ENCODE measurements at regions not wholly inside any gene's neighbourhood (a gene's known extent, or its start where the extent isn't known, plus 50 kb on each side); places are given as distances from the start of the nearest gene placed in this dataset.

- no peak for DNase-seq (ENCODE audit: low read depth in 4 of 4, low spot score in 3 of 4)
These were observed 53.4 kb upstream of the FHIP2A start for GRCh38 chr10:114767986-114768821.

- no peak for DNase-seq (ENCODE audit: low read depth in 4 of 4, low spot score in 3 of 4)
These were observed 51.6 kb upstream of the FHIP2A start for GRCh38 chr10:114770009-114770408.

- no peak for DNase-seq (ENCODE audit: low read depth in 4 of 4, low spot score in 3 of 4)
These were observed 50.4 kb upstream of the FHIP2A start for GRCh38 chr10:114771157-114771556.

GRCh38 chr10:114771749-114772148, 49.8 kb upstream of the FHIP2A start:
- no peak for DNase-seq (ENCODE audit: low read depth in 4 of 4, low spot score in 3 of 4)
